Endothelial cell (in vitro differentiated cells): ENCODE measurements at regions not wholly inside any gene's neighbourhood (a gene's known extent, or its start where the extent isn't known, plus 50 kb on each side); places are given as distances from the start of the nearest gene placed in this dataset.

Experiments
- DNase-seq: peaks from one replicate; pipeline ENCODE4 v3.0.0; 2021; ENCODE audit warnings: low spot score
- H3K27ac Mint-ChIP-seq: one replicate; pipeline ENCODE4 v1.8.0; 2021; ENCODE audit warnings: mixed read lengths, inconsistent platforms; ENCODE audit not compliant: unreplicated experiment
- H3K27me3 Mint-ChIP-seq: one replicate; pipeline ENCODE4 v1.8.0; 2021; ENCODE audit warnings: mild to moderate bottlenecking, moderate library complexity, mixed read lengths, inconsistent platforms; ENCODE audit not compliant: unreplicated experiment
- H3K36me3 Mint-ChIP-seq: one replicate; pipeline ENCODE4 v1.8.0; 2021; ENCODE audit warnings: mild to moderate bottlenecking, low read depth, mixed read lengths, inconsistent platforms; ENCODE audit not compliant: unreplicated experiment
- H3K4me1 Mint-ChIP-seq: one replicate; pipeline ENCODE4 v1.8.0; 2021; ENCODE audit warnings: mild to moderate bottlenecking, mixed read lengths, inconsistent platforms; ENCODE audit not compliant: unreplicated experiment
- H3K4me3 Mint-ChIP-seq: one replicate; pipeline ENCODE4 v1.8.0; 2021; ENCODE audit warnings: mild to moderate bottlenecking, mixed read lengths, inconsistent platforms; ENCODE audit not compliant: unreplicated experiment
- H3K9me3 Mint-ChIP-seq: one replicate; pipeline ENCODE4 v1.8.0; 2021; ENCODE audit warnings: mixed read lengths, inconsistent platforms; ENCODE audit not compliant: unreplicated experiment
- CTCF ChIP-seq: fragments of 200-600 bp; sonication (generic); IDR thresholded peaks from one replicate; pipeline ENCODE4 v1.5.0; 2021; ENCODE audit warnings: antibody characterized with exemption; ENCODE audit not compliant: unreplicated experiment

- Mint-ChIP-seq H3K4me3 (no peak overlapping the region), H3K9me3 (no peaks in the 10 kb centered on the region), H3K4me1 (no peaks in the 10 kb centered on the region), H3K27me3 (no peaks in the 10 kb centered on the region), H3K27ac (no peak overlapping the region), H3K36me3 (no peaks in the 10 kb centered on the region)
- no peak for DNase-seq
- no peak for TF ChIP-seq CTCF
These were observed 340.7 kb upstream of the JARID2 start for GRCh38 chr6:14905201-14905600.

- no peak for TF ChIP-seq CTCF
- Mint-ChIP-seq H3K4me3 (no peak overlapping the region), H3K4me1 (peaks cover 14% of the 10 kb centered on the region), H3K27ac (no peak overlapping the region), H3K9me3 (no peaks in the 10 kb centered on the region), H3K27me3 (no peaks in the 10 kb centered on the region), H3K36me3 (no peaks in the 10 kb centered on the region)
- DNase-seq: no peak
These were observed 339.2 kb upstream of the JARID2 start for GRCh38 chr6:14906621-14907020.

- no peak overlapping the region for H3K4me3 Mint-ChIP-seq
- no peak for TF ChIP-seq CTCF
- peak overlapping the region; percentile 77 for H3K27ac Mint-ChIP-seq
- H3K4me1 Mint-ChIP-seq: peaks cover 34% of the 10 kb centered on the region
- no peaks in the 10 kb centered on the region for H3K36me3 Mint-ChIP-seq
- peaks cover 1% of the 10 kb centered on the region for H3K27me3 Mint-ChIP-seq
- DNase-seq: no peak
- H3K9me3 Mint-ChIP-seq: no peaks in the 10 kb centered on the region
These were observed 334.9 kb upstream of the JARID2 start for GRCh38 chr6:14910692-14911547.

GRCh38 chr6:14912226-14912625 lies 333.6 kb upstream of the JARID2 start:
- peak overlapping the region; percentile 77 for H3K27ac Mint-ChIP-seq
- DNase-seq: no peak
- peaks cover 39% of the 10 kb centered on the region for H3K4me1 Mint-ChIP-seq
- TF ChIP-seq CTCF: no peak
- no peaks in the 10 kb centered on the region for H3K36me3 Mint-ChIP-seq
- peaks cover 1% of the 10 kb centered on the region for H3K27me3 Mint-ChIP-seq
- no peaks in the 10 kb centered on the region for H3K9me3 Mint-ChIP-seq
- no peak overlapping the region for H3K4me3 Mint-ChIP-seq

- H3K36me3 Mint-ChIP-seq: no peaks in the 10 kb centered on the region
- H3K9me3 Mint-ChIP-seq: no peaks in the 10 kb centered on the region
- no peak overlapping the region for H3K27ac Mint-ChIP-seq
- peaks cover 39% of the 10 kb centered on the region for H3K4me1 Mint-ChIP-seq
- H3K27me3 Mint-ChIP-seq: peaks cover 1% of the 10 kb centered on the region
- no peak overlapping the region for H3K4me3 Mint-ChIP-seq
- TF ChIP-seq CTCF: no peak
- no peak for DNase-seq
These were observed 333.2 kb upstream of the JARID2 start for GRCh38 chr6:14912706-14913105.
